Neuronal stem cell (in vitro differentiated cells): ENCODE measurements at regions not wholly inside any gene's neighbourhood (a gene's known extent, or its start where the extent isn't known, plus 50 kb on each side); places are given as distances from the start of the nearest gene placed in this dataset.
A peak's percentile ranks its signal among the peaks of the same experiment; 100 is the strongest.

Experiments used
- DNase-seq: peaks from one replicate; pipeline ENCODE4 v3.0.0-alpha.2; 2013; ENCODE audit warnings: low spot score
- H2AFZ ChIP-seq: one replicate; pipeline ENCODE4 v1.6.1; 2013; ENCODE audit warnings: mild to moderate bottlenecking, low read length, inconsistent platforms
- H2AK5ac ChIP-seq: 2 replicates; pipeline ENCODE4 v1.6.1; 2013; ENCODE audit warnings: low read depth, mild to moderate bottlenecking, inconsistent platforms, low read length, moderate library complexity, mixed read lengths
- H2BK120ac ChIP-seq: 2 replicates; pipeline ENCODE4 v1.6.1; 2013; ENCODE audit warnings: low read depth, mild to moderate bottlenecking, inconsistent platforms, low read length, moderate library complexity, mixed read lengths
- H2BK12ac ChIP-seq: one replicate; pipeline ENCODE4 v1.6.1; 2013; ENCODE audit warnings: low read length, inconsistent platforms
- H2BK15ac ChIP-seq: 2 replicates; pipeline ENCODE4 v1.6.1; 2013; ENCODE audit warnings: mild to moderate bottlenecking, low read length, inconsistent platforms, mixed read lengths
- H2BK5ac ChIP-seq: one replicate; pipeline ENCODE4 v1.6.1; 2013; ENCODE audit warnings: inconsistent platforms, mild to moderate bottlenecking, low read length, moderate library complexity
- H3K14ac ChIP-seq: one replicate; pipeline ENCODE4 v1.6.1; 2013; ENCODE audit warnings: low read length, inconsistent platforms
- H3K18ac ChIP-seq: 2 replicates; pipeline ENCODE4 v1.6.1; 2013; ENCODE audit warnings: low read length, inconsistent platforms
- H3K23ac ChIP-seq: 2 replicates; pipeline ENCODE4 v1.6.1; 2013; ENCODE audit warnings: low read depth, mild to moderate bottlenecking, mixed read lengths, low read length, inconsistent platforms; ENCODE audit not compliant: poor library complexity
- H3K27ac ChIP-seq: replicated peaks from 3 replicates; pipeline ENCODE4 v1.5.1; 2013; ENCODE audit warnings: low read length, inconsistent platforms
- H3K27me3 ChIP-seq, 3 experiments: 2 replicates each; pipeline ENCODE4 v1.6.1; 2013; ENCODE audit warnings: low read length in 3 of 3, mild to moderate bottlenecking in 2 of 3, inconsistent platforms in 1 of 3, low read depth in 1 of 3, mixed read lengths in 1 of 3, moderate library complexity in 1 of 3; ENCODE audit not compliant: control insufficient read depth in 3 of 3, insufficient read depth in 3 of 3
- H3K36me3 ChIP-seq, 2 donors: replicated peaks in 1 of 2; 2 replicates each; pipeline ENCODE4 v1.6.1; 2013; ENCODE audit warnings: low read length in 2 of 2; ENCODE audit not compliant: control insufficient read depth in 2 of 2, insufficient read depth in 2 of 2
- H3K4ac ChIP-seq: 2 replicates; pipeline ENCODE4 v1.6.1; 2013; ENCODE audit warnings: inconsistent platforms, mild to moderate bottlenecking, low read length, moderate library complexity
- H3K4me1 ChIP-seq, 2 donors: 1 replicate in 1 of 2; 2 replicates in 1 of 2; pipeline ENCODE4 v1.6.1; 2013; ENCODE audit warnings: low read length in 2 of 2, low read depth in 1 of 2; ENCODE audit not compliant: control insufficient read depth in 2 of 2, insufficient read depth in 1 of 2
- H3K4me2 ChIP-seq: one replicate; pipeline ENCODE4 v1.6.1; 2013; ENCODE audit warnings: mild to moderate bottlenecking, low read length, inconsistent platforms; ENCODE audit not compliant: insufficient read depth, poor library complexity, severe bottlenecking
- H3K4me3 ChIP-seq, 2 donors: 2 replicates each; pipeline ENCODE4 v1.5.1; 2013; ENCODE audit warnings: low read length in 2 of 2, mild to moderate bottlenecking in 2 of 2, inconsistent platforms in 1 of 2, moderate library complexity in 1 of 2
- H3K79me1 ChIP-seq: one replicate; pipeline ENCODE4 v1.6.1; 2013; ENCODE audit warnings: low read depth, mild to moderate bottlenecking, inconsistent platforms, low read length, moderate library complexity
- H3K9ac ChIP-seq: one replicate; pipeline ENCODE4 v1.6.1; 2013; ENCODE audit warnings: mild to moderate bottlenecking, low read depth, low read length, inconsistent platforms; ENCODE audit not compliant: poor library complexity
- H3K9me3 ChIP-seq, 2 donors: replicated peaks in 1 of 2; 2 replicates each; pipeline versions ENCODE3 to v1.6.1; 2013; ENCODE audit warnings: low read length in 2 of 2, mild to moderate bottlenecking in 2 of 2, inconsistent platforms in 1 of 2, low read depth in 1 of 2, mixed read lengths in 1 of 2, moderate library complexity in 1 of 2; ENCODE audit not compliant: control insufficient read depth in 2 of 2, insufficient read depth in 1 of 2
- H4K8ac ChIP-seq: one replicate; pipeline ENCODE4 v1.6.1; 2013; ENCODE audit warnings: low read depth, mild to moderate bottlenecking, inconsistent platforms, low read length, moderate library complexity
- H4K91ac ChIP-seq: one replicate; pipeline ENCODE4 v1.6.1; 2013; ENCODE audit warnings: low read length, low read depth, mild to moderate bottlenecking, inconsistent platforms; ENCODE audit not compliant: poor library complexity
- WGBS, 2 donors: extraction: QIAGEN DNeasy Blood & Tissue Kit; methylation state at CpG; one replicate each; pipeline ENCODE4 v1.1.7; 2013; ENCODE audit warnings: missing lambda C conversion rate in 2 of 2, mixed read lengths in 1 of 2; ENCODE audit not compliant: insufficient read length in 2 of 2, insufficient replicate concordance in 1 of 2; ENCODE audit errors: extremely low coverage in 2 of 2; 5-methylcytosine and 5-hydroxymethylcytosine counted together

DNA sequence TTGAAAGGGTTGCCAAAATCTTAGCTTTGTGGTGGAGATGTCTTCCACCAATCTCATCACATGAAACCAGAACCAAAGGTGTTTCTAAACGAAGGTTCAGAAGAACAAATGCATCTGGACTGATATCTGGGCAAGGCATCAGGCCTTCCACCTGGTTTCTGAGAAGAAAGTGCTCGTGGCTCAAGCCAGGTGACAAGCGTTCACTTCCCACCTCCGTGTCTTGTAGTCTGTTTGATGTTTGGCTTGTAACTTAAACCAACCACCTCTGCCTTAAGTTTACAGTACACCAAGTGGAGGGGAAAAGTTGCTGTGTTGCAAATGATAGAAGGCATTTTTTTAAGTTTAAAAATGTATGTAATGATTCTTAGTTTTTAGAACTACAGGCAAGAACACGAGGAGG lies 66.9 kb upstream of the MAP3K7 start:
- Histone ChIP-seq H3K27ac (no peak overlapping the region), H2BK120ac (no peak overlapping the region), H3K79me1 (no peaks in the 10 kb centered on the region), H3K18ac (no peak overlapping the region), H3K4ac (no peak overlapping the region), H3K9me3 (no peaks in the 10 kb centered on the region), H4K91ac (no peak overlapping the region), H2AK5ac (no peak overlapping the region), H2AFZ (no peak overlapping the region), H3K4me2 (no peak overlapping the region), H3K36me3 (no peaks in the 10 kb centered on the region), H3K27me3 (peaks cover 0 to 14% (median 0%) of the 10 kb centered on the region in 3 experiments), H3K9ac (no peak overlapping the region), H3K4me3 (no peak overlapping the region), H3K23ac (no peak overlapping the region), H3K14ac (no peak overlapping the region), H3K4me1 (no peaks in the 10 kb centered on the region), H2BK12ac (no peak overlapping the region), H4K8ac (no peak overlapping the region), H2BK15ac (no peak overlapping the region), H2BK5ac (no peak overlapping the region)
- DNase-seq = no peak
- no CpG with 5 or more reads among the region's 5 CpGs for WGBS, 2 donors

DNA sequence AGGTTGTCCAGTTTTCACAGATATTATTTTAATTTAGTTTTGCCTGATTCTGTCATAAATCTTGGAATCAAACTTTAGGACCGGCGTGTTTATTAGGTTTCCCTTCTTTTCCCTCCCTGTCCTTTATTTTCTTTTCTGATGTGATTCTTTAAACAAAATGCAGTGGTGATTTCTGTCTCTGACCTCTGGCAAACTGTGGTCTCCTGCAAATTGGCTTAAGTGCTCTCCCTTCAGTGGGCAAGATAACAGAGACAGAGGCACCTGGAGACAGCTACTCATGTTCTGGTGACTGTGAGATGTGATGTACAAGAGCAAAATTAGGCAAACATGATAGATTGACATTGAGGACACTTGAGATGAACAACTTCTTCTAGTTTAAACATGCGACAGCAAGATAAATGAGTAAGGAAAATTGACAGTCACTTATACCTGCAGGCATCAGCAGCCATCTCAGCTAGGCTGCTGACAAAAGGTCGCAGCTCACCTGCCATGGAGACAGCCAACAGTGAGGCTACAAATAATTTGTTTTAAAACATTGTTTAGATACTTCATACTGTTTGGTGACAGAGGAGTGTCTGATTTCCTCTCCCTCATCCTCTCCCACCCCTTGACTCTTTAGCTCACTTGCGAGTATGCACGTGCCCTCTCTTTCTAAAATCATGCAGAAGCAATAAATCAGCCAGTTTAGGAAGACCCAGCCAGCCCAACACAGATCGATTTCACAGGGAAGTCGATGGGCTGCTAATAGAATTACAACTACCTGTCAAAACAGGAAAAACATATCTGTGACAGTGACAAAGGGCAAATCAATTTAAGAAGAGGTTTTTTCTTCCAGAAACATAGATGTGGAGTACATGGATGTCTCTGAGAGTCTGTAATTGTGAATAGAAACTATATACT lies 63.4 kb upstream of the MAP3K7 start:
- Histone ChIP-seq H3K79me1 (no peaks in the 10 kb centered on the region), H3K14ac (no peak overlapping the region), H3K9ac (no peak overlapping the region), H4K91ac (no peak overlapping the region), H3K36me3 (no peaks in the 10 kb centered on the region), H3K4me2 (no peak overlapping the region), H2BK15ac (no peak overlapping the region), H3K9me3 (no peaks in the 10 kb centered on the region), H2BK120ac (no peak overlapping the region), H2BK5ac (no peak overlapping the region), H2BK12ac (no peak overlapping the region), H3K4me3 (no peak overlapping the region), H3K27me3 (peaks cover 0 to 14% (median 0%) of the 10 kb centered on the region in 3 experiments), H2AK5ac (no peak overlapping the region), H3K18ac (no peak overlapping the region), H3K4ac (no peak overlapping the region), H4K8ac (no peak overlapping the region), H3K4me1 (no peaks in the 10 kb centered on the region), H2AFZ (peak overlapping the region; percentile 5), H3K27ac (no peak overlapping the region), H3K23ac (no peak overlapping the region)
- DNase-seq = no peak
- WGBS, 2 donors = no CpG with 5 or more reads among the region's 8 CpGs

DNA sequence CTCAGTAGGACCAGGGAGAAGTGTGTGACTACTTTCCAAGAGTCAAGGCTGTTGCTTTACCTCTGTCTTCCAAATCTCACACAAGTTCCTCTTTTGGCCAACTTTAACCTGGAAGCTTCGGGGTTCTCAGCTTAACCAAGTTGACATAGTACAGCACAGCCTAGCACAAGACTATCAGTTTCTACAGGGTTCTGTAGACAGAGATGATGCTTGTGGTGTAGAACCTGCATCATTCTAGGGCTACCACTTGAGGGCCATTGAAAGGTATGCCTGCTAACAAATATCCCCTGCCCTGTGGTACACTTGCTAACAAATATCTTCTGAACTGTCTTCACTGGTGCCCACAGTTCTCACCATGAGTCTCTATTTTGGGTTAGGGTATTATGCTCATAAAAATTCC lies 62.0 kb upstream of the MAP3K7 start:
- no peak overlapping the region for H3K9ac ChIP-seq
- no peak overlapping the region for H3K14ac ChIP-seq
- no peak overlapping the region for H4K91ac ChIP-seq
- no peak overlapping the region for H3K23ac ChIP-seq
- no peak overlapping the region for H3K4me3 ChIP-seq
- H3K79me1 ChIP-seq = no peaks in the 10 kb centered on the region
- H2BK12ac ChIP-seq = no peak overlapping the region
- H3K27me3 ChIP-seq = peaks cover 0 to 6% (median 0%) of the 10 kb centered on the region in 3 experiments
- no peak overlapping the region for H2AFZ ChIP-seq
- H3K4ac ChIP-seq = no peak overlapping the region
- DNase-seq = no peak
- H3K27ac ChIP-seq = no peak overlapping the region
- no peak overlapping the region for H2AK5ac ChIP-seq
- no peaks in the 10 kb centered on the region for H3K9me3 ChIP-seq
- H3K4me2 ChIP-seq = no peak overlapping the region
- no peak overlapping the region for H4K8ac ChIP-seq
- no peak overlapping the region for H2BK15ac ChIP-seq
- no peaks in the 10 kb centered on the region for H3K36me3 ChIP-seq
- no CpG with 5 or more reads among the region's 1 CpG for WGBS, 2 donors
- H2BK120ac ChIP-seq = no peak overlapping the region
- no peaks in the 10 kb centered on the region for H3K4me1 ChIP-seq
- no peak overlapping the region for H2BK5ac ChIP-seq
- H3K18ac ChIP-seq = no peak overlapping the region

DNA sequence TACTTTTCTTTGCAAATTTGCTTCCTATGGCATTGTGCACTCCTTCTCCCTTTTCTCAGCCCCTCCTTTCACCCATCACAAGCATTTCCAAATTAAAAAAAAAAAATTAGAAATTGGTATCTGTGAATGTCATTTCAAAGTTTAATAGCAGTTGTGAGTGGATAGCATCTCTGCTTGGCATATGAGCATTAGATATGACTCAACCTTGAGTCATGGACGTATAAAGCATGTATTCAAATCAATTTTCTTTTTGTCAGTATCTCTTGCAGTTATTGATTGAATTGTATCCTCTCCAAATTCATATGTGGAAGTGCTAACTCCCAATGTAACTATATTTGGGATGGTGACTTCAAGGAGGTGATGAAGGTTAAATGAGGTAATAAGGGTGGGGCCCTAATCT lies 60.1 kb upstream of the MAP3K7 start:
- Histone ChIP-seq H3K18ac (no peak overlapping the region), H2AK5ac (no peak overlapping the region), H2BK15ac (no peak overlapping the region), H3K27me3 (no peaks in the 10 kb centered on the region), H3K9ac (no peak overlapping the region), H3K4me3 (no peak overlapping the region), H2BK12ac (no peak overlapping the region), H3K36me3 (no peaks in the 10 kb centered on the region), H3K9me3 (no peaks in the 10 kb centered on the region), H3K27ac (no peak overlapping the region), H3K4me2 (no peak overlapping the region), H3K4me1 (no peaks in the 10 kb centered on the region), H3K14ac (no peak overlapping the region), H3K79me1 (no peaks in the 10 kb centered on the region), H4K91ac (no peak overlapping the region), H2BK120ac (no peak overlapping the region), H2BK5ac (no peak overlapping the region), H4K8ac (peak overlapping the region; percentile 17), H3K4ac (no peak overlapping the region), H2AFZ (no peak overlapping the region), H3K23ac (no peak overlapping the region)
- no CpG with 5 or more reads among the region's 1 CpG for WGBS, 2 donors
- DNase-seq = no peak
